PFSK-1 (cell line): ENCODE measurements at regions not wholly inside any gene's neighbourhood (a gene's known extent, or its start where the extent isn't known, plus 50 kb on each side); places are given as distances from the start of the nearest gene placed in this dataset.

Experiments
- FOXP2 ChIP-seq: optimal IDR thresholded peaks from 2 replicates; pipeline ENCODE3; 2011; ENCODE audit warnings: borderline replicate concordance, control low read depth, inconsistent platforms; ENCODE audit not compliant: insufficient read depth; ENCODE audit errors: extremely low read length, extremely low read depth
- TAF1 ChIP-seq: IDR thresholded peaks from 2 replicates; pipeline ENCODE4 v1.6.1; 2012; ENCODE audit warnings: low read length, control low read depth, borderline replicate concordance; ENCODE audit not compliant: insufficient read depth
- TF ChIP-seq, protein P1 (sequence below), 2 experiments: IDR thresholded peaks; 2 replicates each; pipeline versions ENCODE4 v1.6.1 to v1.8.0; 2011 to 2012; ENCODE audit warnings: low read depth in 2 of 2, low read length in 2 of 2, control low read depth in 1 of 2, inconsistent platforms in 1 of 2, mild to moderate bottlenecking in 1 of 2, moderate library complexity in 1 of 2; ENCODE audit not compliant: insufficient read depth in 1 of 2

DNA sequence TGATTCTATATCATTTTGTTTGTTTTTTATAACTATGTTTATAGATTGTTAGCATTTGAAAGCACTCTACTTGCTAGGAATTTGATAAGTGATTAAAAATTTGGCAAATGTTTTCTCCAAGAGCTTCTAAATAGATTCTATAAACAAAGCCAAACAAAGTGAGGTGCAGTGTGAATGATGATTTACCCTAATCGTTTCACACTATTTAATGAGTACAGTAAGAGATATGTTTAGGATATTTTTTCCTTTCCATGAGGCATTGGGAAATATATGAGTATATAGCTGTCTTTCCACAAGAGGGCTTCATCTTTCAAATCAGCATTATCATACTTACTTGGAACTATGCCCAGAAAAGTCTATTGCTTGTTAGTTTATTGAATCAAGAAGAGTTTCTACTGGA is 277.0 kb upstream of the BRINP3 start:
- no peak for TF ChIP-seq TAF1
- TF ChIP-seq, protein P1, sequence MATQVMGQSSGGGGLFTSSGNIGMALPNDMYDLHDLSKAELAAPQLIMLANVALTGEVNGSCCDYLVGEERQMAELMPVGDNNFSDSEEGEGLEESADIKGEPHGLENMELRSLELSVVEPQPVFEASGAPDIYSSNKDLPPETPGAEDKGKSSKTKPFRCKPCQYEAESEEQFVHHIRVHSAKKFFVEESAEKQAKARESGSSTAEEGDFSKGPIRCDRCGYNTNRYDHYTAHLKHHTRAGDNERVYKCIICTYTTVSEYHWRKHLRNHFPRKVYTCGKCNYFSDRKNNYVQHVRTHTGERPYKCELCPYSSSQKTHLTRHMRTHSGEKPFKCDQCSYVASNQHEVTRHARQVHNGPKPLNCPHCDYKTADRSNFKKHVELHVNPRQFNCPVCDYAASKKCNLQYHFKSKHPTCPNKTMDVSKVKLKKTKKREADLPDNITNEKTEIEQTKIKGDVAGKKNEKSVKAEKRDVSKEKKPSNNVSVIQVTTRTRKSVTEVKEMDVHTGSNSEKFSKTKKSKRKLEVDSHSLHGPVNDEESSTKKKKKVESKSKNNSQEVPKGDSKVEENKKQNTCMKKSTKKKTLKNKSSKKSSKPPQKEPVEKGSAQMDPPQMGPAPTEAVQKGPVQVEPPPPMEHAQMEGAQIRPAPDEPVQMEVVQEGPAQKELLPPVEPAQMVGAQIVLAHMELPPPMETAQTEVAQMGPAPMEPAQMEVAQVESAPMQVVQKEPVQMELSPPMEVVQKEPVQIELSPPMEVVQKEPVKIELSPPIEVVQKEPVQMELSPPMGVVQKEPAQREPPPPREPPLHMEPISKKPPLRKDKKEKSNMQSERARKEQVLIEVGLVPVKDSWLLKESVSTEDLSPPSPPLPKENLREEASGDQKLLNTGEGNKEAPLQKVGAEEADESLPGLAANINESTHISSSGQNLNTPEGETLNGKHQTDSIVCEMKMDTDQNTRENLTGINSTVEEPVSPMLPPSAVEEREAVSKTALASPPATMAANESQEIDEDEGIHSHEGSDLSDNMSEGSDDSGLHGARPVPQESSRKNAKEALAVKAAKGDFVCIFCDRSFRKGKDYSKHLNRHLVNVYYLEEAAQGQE (IDR thresholded peaks at IDR 0.05; ENCODE audit: insufficient read depth in 1 of 2, low read depth in 2 of 2, low read length in 2 of 2), result no peak
- no peak for TF ChIP-seq FOXP2
